Coronary artery (tissue), 2 donors: ENCODE measurements at regions not wholly inside any gene's neighbourhood (a gene's known extent, or its start where the extent isn't known, plus 50 kb on each side); places are given as distances from the start of the nearest gene placed in this dataset.

ENCODE experiments used
- DNase-seq: peaks from one replicate; pipeline ENCODE4 v3.0.0-alpha.2; 2017; ENCODE audit warnings: low spot score
- H3K27ac ChIP-seq, 2 donors: fragments of 200-600 bp; sonication (generic); one replicate each; pipeline ENCODE4 v1.5.1; 2016 to 2019
- H3K4me3 ChIP-seq: fragments of 200-600 bp; sonication (generic); 2 replicates; pipeline ENCODE4 v1.5.1; 2016; ENCODE audit warnings: mild to moderate bottlenecking, moderate library complexity
- CTCF ChIP-seq: fragments of 200-600 bp; sonication (generic); IDR thresholded peaks from one replicate; pipeline ENCODE4 v1.5.1; 2019; ENCODE audit warnings: antibody characterized with exemption

- Histone ChIP-seq H3K27ac (no peak overlapping the region), H3K4me3 (no peak overlapping the region)
- DNase-seq = no peak
- TF ChIP-seq CTCF = no peak
These were observed 275.6 kb downstream of the RAP2B start for GRCh38 chr3:153437666-153438065.

GRCh38 chr3:153438271-153438670 lies 276.2 kb downstream of the RAP2B start:
- no peak overlapping the region for H3K27ac ChIP-seq
- no peak for DNase-seq
- TF ChIP-seq CTCF = no peak

GRCh38 chr3:153439780-153440179 lies 277.8 kb downstream of the RAP2B start:
- Histone ChIP-seq H3K4me3 (no peak overlapping the region), H3K27ac (no peak overlapping the region)
- no peak for DNase-seq
- no peak for TF ChIP-seq CTCF

More at GRCh38 chr3:153438271-153438670, 276.2 kb downstream of the RAP2B start:
- no peak overlapping the region for H3K4me3 ChIP-seq

- TF ChIP-seq CTCF = no peak
- H3K4me3 ChIP-seq = no peak overlapping the region
- no peak for DNase-seq
- H3K27ac ChIP-seq = no peak overlapping the region
These were observed 278.3 kb downstream of the RAP2B start for GRCh38 chr3:153440311-153440710.

- no peak for TF ChIP-seq CTCF
- Histone ChIP-seq H3K27ac (no peak overlapping the region), H3K4me3 (no peak overlapping the region)
- no peak for DNase-seq
These were observed 280.4 kb downstream of the RAP2B start for GRCh38 chr3:153442386-153442785.

- no peak for DNase-seq
- no peak overlapping the region for H3K27ac ChIP-seq
- no peak for TF ChIP-seq CTCF
- no peak overlapping the region for H3K4me3 ChIP-seq
These were observed 280.9 kb downstream of the RAP2B start for GRCh38 chr3:153442799-153443487.

GRCh38 chr3:153443961-153444360 lies 281.9 kb downstream of the RAP2B start:
- DNase-seq = no peak
- no peak overlapping the region for H3K4me3 ChIP-seq
- TF ChIP-seq CTCF = no peak
- no peak overlapping the region for H3K27ac ChIP-seq
